Activated CD4-positive, alpha-beta T cell treated with anti-CD3 and anti-CD28 coated beads, Interleukin-2, amount 10 ng/mL, durations not matched to agents 24 days and 14 days (primary cell): ENCODE measurements at regions not wholly inside any gene's neighbourhood (a gene's known extent, or its start where the extent isn't known, plus 50 kb on each side); places are given as distances from the start of the nearest gene placed in this dataset.

ENCODE experiments used
- DNase-seq: peaks from one replicate; pipeline ENCODE4 v3.0.0; 2022
- H3K27ac Mint-ChIP-seq: one replicate; pipeline ENCODE4 v1.8.0; 2022; ENCODE audit warnings: mild to moderate bottlenecking, mixed read lengths
- H3K27me3 Mint-ChIP-seq: one replicate; pipeline ENCODE4 v1.8.0; 2022; ENCODE audit warnings: mixed read lengths
- H3K36me3 Mint-ChIP-seq: one replicate; pipeline ENCODE4 v1.8.0; 2022; ENCODE audit warnings: low read depth, mild to moderate bottlenecking, mixed read lengths
- H3K4me1 Mint-ChIP-seq: one replicate; pipeline ENCODE4 v1.8.0; 2021; ENCODE audit warnings: mixed read lengths
- H3K4me3 Mint-ChIP-seq: one replicate; pipeline ENCODE4 v1.8.0; 2022; ENCODE audit warnings: mild to moderate bottlenecking, moderate library complexity, mixed read lengths
- H3K9me3 Mint-ChIP-seq: one replicate; pipeline ENCODE4 v1.8.0; 2021; ENCODE audit warnings: mixed read lengths
- intact Hi-C: fragments of 100-400 bp; cut with micrococcal nuclease; formaldehyde crosslinking; loops from one replicate; pipeline ENCODE4 v1.15.1; 2023

DNA sequence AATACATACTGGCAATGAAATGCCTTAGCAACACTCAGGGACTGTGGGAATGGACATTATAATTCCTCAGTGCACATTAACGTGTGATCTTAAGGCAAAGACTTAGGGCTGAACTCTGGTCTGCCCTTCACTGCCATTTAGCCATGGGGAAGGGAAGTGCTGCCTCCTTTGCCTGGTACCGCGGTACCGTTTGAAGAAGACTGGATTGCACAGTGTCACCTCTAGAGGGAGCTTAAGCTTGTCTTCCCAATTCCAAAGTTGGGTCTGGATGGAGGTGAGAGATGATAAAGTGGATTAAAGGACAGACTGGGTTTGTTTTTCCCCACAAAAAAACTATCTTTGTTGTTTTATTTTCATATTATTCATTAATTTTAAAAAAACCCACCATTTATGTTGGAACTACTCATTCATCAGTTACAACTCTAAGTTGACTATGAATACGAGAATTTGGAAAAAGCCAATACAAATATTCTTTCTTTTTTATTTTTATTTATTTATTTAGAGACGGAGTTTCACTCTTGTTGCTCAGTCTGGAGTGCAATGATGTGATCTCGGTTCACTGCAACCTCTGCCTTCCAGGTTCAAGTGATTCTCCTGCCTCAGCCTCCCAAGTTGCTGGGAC is 60.0 kb upstream of the SYN2 start:
- intact Hi-C loops: no loop called here
- Mint-ChIP-seq H3K9me3 (peaks cover 8% of the 10 kb centered on the region), H3K36me3 (no peaks in the 10 kb centered on the region)

GRCh38 chr3:11948331-11948730 is 55.9 kb upstream of the SYN2 start:
- peaks cover 2% of the 10 kb centered on the region for H3K27me3 Mint-ChIP-seq
- H3K36me3 Mint-ChIP-seq: no peaks in the 10 kb centered on the region
- no peaks in the 10 kb centered on the region for H3K4me1 Mint-ChIP-seq
- DNase-seq: no peak
- no peak overlapping the region for H3K4me3 Mint-ChIP-seq
- H3K27ac Mint-ChIP-seq: no peak overlapping the region
- peaks cover 8% of the 10 kb centered on the region for H3K9me3 Mint-ChIP-seq
- intact Hi-C loops: no loop called here

More for the DNA sequence above, 60.0 kb upstream of the SYN2 start:
- Mint-ChIP-seq H3K4me3 (no peak overlapping the region), H3K4me1 (no peaks in the 10 kb centered on the region), H3K27me3 (no peaks in the 10 kb centered on the region), H3K27ac (no peak overlapping the region)
- DNase-seq: no peak

DNA sequence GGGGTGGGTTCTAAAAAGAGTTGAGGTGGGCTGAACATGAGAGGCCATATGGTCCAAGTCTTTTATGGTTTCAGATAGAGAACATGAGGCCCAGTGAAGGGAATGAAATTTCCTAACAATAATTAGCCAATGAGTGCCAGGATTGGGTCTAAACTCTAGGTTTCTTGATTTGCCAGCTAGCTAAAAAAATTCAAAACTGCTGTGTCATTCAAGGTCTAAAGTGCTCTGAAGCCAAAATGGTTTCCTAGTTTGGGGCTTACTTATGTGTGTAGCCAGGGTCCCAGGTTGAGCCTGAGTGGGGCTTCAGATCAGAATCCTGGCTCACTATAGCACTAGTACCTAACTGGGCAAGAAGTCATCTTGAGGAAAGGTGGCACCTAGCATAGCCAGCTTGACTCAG is 55.3 kb upstream of the SYN2 start:
- Mint-ChIP-seq H3K36me3 (no peaks in the 10 kb centered on the region), H3K4me1 (no peaks in the 10 kb centered on the region), H3K27ac (no peak overlapping the region), H3K27me3 (peaks cover 2% of the 10 kb centered on the region), H3K9me3 (peaks cover 8% of the 10 kb centered on the region), H3K4me3 (no peak overlapping the region)
- intact Hi-C loops: no loop called here
- no peak for DNase-seq

GRCh38 chr3:11949351-11949750 is 54.8 kb upstream of the SYN2 start:
- intact Hi-C loops: no loop called here
- DNase-seq: no peak
- H3K9me3 Mint-ChIP-seq: peaks cover 8% of the 10 kb centered on the region
- no peak overlapping the region for H3K4me3 Mint-ChIP-seq
- no peaks in the 10 kb centered on the region for H3K4me1 Mint-ChIP-seq
- no peak overlapping the region for H3K27ac Mint-ChIP-seq
- peaks cover 2% of the 10 kb centered on the region for H3K27me3 Mint-ChIP-seq
- H3K36me3 Mint-ChIP-seq: no peaks in the 10 kb centered on the region

DNA sequence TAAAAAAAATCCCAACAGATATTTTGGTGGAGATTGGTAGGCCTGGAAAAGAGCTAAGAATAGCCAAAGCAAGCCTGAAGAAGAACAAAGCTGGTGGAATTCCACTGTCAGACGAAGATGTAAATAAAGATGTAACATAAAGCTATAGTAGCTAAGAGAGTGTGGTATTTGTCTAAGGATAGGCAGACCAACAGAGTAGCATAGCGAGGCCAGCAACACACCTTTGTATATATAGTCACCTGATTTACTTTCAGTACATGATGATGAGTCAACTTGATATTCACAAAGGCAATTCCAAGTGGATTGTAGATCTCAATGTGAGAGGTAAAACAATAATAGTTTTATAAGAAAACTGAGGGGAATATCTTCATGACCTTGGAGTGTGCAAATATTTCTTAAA is 53.6 kb upstream of the SYN2 start:
- no peaks in the 10 kb centered on the region for H3K4me1 Mint-ChIP-seq
- H3K27ac Mint-ChIP-seq: no peak overlapping the region
- intact Hi-C loops: no loop called here
- H3K36me3 Mint-ChIP-seq: no peaks in the 10 kb centered on the region
- DNase-seq: no peak
- peaks cover 5% of the 10 kb centered on the region for H3K9me3 Mint-ChIP-seq
- H3K4me3 Mint-ChIP-seq: no peak overlapping the region
- H3K27me3 Mint-ChIP-seq: peaks cover 2% of the 10 kb centered on the region

DNA sequence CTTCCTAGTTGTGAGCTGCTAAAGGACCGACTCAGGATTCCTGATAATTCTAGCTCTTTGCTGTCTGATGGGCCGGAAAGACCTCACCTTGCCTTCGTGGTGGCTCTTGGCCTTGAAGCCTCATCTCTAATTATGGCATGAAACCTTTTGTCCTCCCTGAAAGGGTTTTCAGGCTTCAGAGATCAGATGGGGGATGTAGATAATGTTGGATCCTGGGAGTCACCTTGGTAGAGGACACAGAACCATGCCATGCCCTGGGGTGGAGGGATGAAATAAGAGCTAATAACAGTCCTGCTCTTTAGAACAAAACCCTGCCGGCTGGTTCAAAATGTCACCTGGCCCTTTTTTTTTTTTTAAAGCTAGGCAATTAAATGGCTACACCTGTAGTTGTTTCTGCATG is 50.8 kb upstream of the SYN2 start:
- Mint-ChIP-seq H3K4me3 (no peak overlapping the region), H3K27ac (no peak overlapping the region), H3K36me3 (no peaks in the 10 kb centered on the region), H3K9me3 (no peaks in the 10 kb centered on the region), H3K4me1 (no peaks in the 10 kb centered on the region), H3K27me3 (peaks cover 2% of the 10 kb centered on the region)
- intact Hi-C loops: no loop called here
- no peak for DNase-seq

- no peaks in the 10 kb centered on the region for H3K9me3 Mint-ChIP-seq
- peaks cover 2% of the 10 kb centered on the region for H3K27me3 Mint-ChIP-seq
- H3K4me1 Mint-ChIP-seq: no peaks in the 10 kb centered on the region
- intact Hi-C loops: no loop called here
- H3K4me3 Mint-ChIP-seq: no peak overlapping the region
- no peak overlapping the region for H3K27ac Mint-ChIP-seq
- no peaks in the 10 kb centered on the region for H3K36me3 Mint-ChIP-seq
- DNase-seq: no peak
Observed at GRCh38 chr3:11953778-11954177, 50.4 kb upstream of the SYN2 start.

GRCh38 chr3:11954312-11954934 is 49.8 kb upstream of the SYN2 start:
- Mint-ChIP-seq H3K9me3 (no peaks in the 10 kb centered on the region), H3K27ac (no peak overlapping the region), H3K27me3 (peaks cover 2% of the 10 kb centered on the region), H3K4me1 (no peaks in the 10 kb centered on the region), H3K36me3 (no peaks in the 10 kb centered on the region), H3K4me3 (no peak overlapping the region)
- DNase-seq: no peak
- intact Hi-C loops: no loop called here
